ENCODE measurements at regions not wholly inside any gene's neighbourhood (a gene's known extent, or its start where the extent isn't known, plus 50 kb on each side); places are given as distances from the start of the nearest gene placed in this dataset.

GRCh38 chr3:191123231-191123630 lies 75.8 kb upstream of the OSTN start:
- Histone ChIP-seq H3K27ac (ENCODE audit: low read depth in 2 of 2, low read length in 1 of 2) (no peak overlapping the region), H3F3A (replicated peaks; ENCODE audit: insufficient read depth) (no peaks in the 10 kb centered on the region), H3K4me2 (no peak overlapping the region), H4K20me1 (ENCODE audit: insufficient read depth) (no peaks in the 10 kb centered on the region), H3K9me3 (no peaks in the 10 kb centered on the region), H3K9ac (no peak overlapping the region), H3K4me3 (ENCODE audit: low read depth in 2 of 2, low read length in 1 of 2) (no peak overlapping the region), H3K9me2 (no peaks in the 10 kb centered on the region), H3K79me2 (ENCODE audit: insufficient read depth) (no peaks in the 10 kb centered on the region), H3K36me3 (replicated peaks in 1 of 2; ENCODE audit: control insufficient read depth in 1 of 2, insufficient read depth in 2 of 2, low read length in 1 of 2) (no peaks in the 10 kb centered on the region), H3K27me3 (ENCODE audit: insufficient read depth) (no peaks in the 10 kb centered on the region), H2AFZ (ENCODE audit: low read depth) (no peak overlapping the region), H3K4me1 (ENCODE audit: control insufficient read depth in 1 of 2, insufficient read depth in 2 of 2, low read depth in 1 of 2, low read length in 1 of 2) (no peaks in the 10 kb centered on the region)
- TF ChIP-seq, protein P1, sequence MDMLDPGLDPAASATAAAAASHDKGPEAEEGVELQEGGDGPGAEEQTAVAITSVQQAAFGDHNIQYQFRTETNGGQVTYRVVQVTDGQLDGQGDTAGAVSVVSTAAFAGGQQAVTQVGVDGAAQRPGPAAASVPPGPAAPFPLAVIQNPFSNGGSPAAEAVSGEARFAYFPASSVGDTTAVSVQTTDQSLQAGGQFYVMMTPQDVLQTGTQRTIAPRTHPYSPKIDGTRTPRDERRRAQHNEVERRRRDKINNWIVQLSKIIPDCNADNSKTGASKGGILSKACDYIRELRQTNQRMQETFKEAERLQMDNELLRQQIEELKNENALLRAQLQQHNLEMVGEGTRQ (IDR thresholded peaks at IDR 0.05; ENCODE audit: borderline replicate concordance, low read depth, low read length): no peak
- TF ChIP-seq NRF1 (IDR thresholded peaks at IDR 0.05; ENCODE audit: low read depth, low read length) (no peak), ZBTB33 (IDR thresholded peaks at IDR 0.05; ENCODE audit: borderline replicate concordance, low read depth) (no peak), TEAD4 (IDR thresholded peaks at IDR 0.05; ENCODE audit: borderline replicate concordance, insufficient read depth) (no peak), TCF12 (IDR thresholded peaks at IDR 0.05) (no peak), FOSL2 (IDR thresholded peaks at IDR 0.05; ENCODE audit: borderline replicate concordance, low read depth) (no peak), CHD2 (IDR thresholded peaks at IDR 0.05; ENCODE audit: low read length, partially characterized antibody) (no peak), YY1 (IDR thresholded peaks at IDR 0.05; ENCODE audit: low read depth) (no peak), RFX5 (IDR thresholded peaks at IDR 0.05; ENCODE audit: low read length) (no peak)
- DNase-seq: no peak
- CTCF ChIA-PET: interaction anchor here (0.6 kb wide), 1 partner anchor 199 kb away, joined by 3 read pairs; no protein-coding TSS in a partner anchor
- POLR2A ChIA-PET: no interaction called here

GRCh38 chr3:191120447-191121298 lies 78.4 kb upstream of the OSTN start:
- H3K9me2 ChIP-seq: no peaks in the 10 kb centered on the region
- H3K27me3 ChIP-seq (ENCODE audit: insufficient read depth): no peaks in the 10 kb centered on the region
- no peaks in the 10 kb centered on the region for H4K20me1 ChIP-seq (ENCODE audit: insufficient read depth)
- no peaks in the 10 kb centered on the region for H3F3A ChIP-seq (replicated peaks; ENCODE audit: insufficient read depth)
- no peak overlapping the region for H3K27ac ChIP-seq (ENCODE audit: low read depth in 2 of 2, low read length in 1 of 2)
- TF ChIP-seq RCOR1 (IDR thresholded peaks at IDR 0.05; ENCODE audit: low read length): no peak
- no peaks in the 10 kb centered on the region for H3K9me3 ChIP-seq
- no peak for DNase-seq
- no peaks in the 10 kb centered on the region for H3K4me1 ChIP-seq (ENCODE audit: control insufficient read depth in 1 of 2, insufficient read depth in 2 of 2, low read depth in 1 of 2, low read length in 1 of 2)
- no peak overlapping the region for H3K4me2 ChIP-seq
- no peaks in the 10 kb centered on the region for H3K79me2 ChIP-seq (ENCODE audit: insufficient read depth)
- ChIA-PET POLR2A (no interaction called here), CTCF (no interaction called here)
- no peaks in the 10 kb centered on the region for H3K36me3 ChIP-seq (replicated peaks in 1 of 2; ENCODE audit: control insufficient read depth in 1 of 2, insufficient read depth in 2 of 2, low read length in 1 of 2)
- no peak overlapping the region for H2AFZ ChIP-seq (ENCODE audit: low read depth)
- no peak overlapping the region for H3K9ac ChIP-seq
- H3K4me3 ChIP-seq (ENCODE audit: low read depth in 2 of 2, low read length in 1 of 2): no peak overlapping the region
- WGBS (ENCODE audit: low lambda C conversion rate): 5% methylated on average over 2 of the region's 2 CpGs
